ENCODE measurements at regions not wholly inside any gene's neighbourhood (a gene's known extent, or its start where the extent isn't known, plus 50 kb on each side); places are given as distances from the start of the nearest gene placed in this dataset.

DNA sequence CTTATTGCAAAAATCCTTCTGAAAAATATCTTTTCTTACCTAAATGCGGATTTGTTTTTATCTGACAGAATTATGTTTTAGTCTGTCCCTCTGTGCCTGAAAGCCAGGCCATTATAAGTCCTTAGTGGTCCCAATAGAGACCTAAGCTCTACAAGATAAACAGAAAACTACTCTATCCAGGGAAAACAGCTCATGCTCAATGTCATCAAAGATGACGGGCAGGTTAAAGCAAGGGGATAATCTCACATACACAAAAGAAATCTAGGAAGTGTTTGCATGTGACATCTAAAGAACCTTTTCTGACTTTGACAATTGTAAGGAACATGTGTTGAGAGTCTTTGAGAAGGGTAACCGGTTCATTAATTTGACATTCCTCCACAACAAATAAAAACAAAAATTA lies 741.1 kb upstream of the ID2 start (continued):
- TF ChIP-seq CTCF (IDR thresholded peaks at IDR 0.05 in 2 of 3, conservative IDR thresholded peaks at IDR 0.05 in 1 of 3; ENCODE audit: borderline replicate concordance in 1 of 3, insufficient read depth in 1 of 3, low read depth in 2 of 3, low read length in 2 of 3): no peak

- no peaks in the 10 kb centered on the region for H3K36me3 ChIP-seq (ENCODE audit: control insufficient read depth in 1 of 2, insufficient read depth in 2 of 2, low read length in 2 of 2)
These were observed 738.4 kb upstream of the ID2 start for GRCh38 chr2:7943446-7943845.

More at GRCh38 chr2:7943446-7943845, 738.4 kb upstream of the ID2 start:
- no peak overlapping the region for H3K9ac ChIP-seq (ENCODE audit: low read length)
- H3K79me2 ChIP-seq (ENCODE audit: insufficient read depth, low read length): no peaks in the 10 kb centered on the region
- H3K27me3 ChIP-seq (ENCODE audit: insufficient read depth, low read length): peaks cover 39% of the 10 kb centered on the region
- no peaks in the 10 kb centered on the region for H4K20me1 ChIP-seq (ENCODE audit: insufficient read depth)
- no peaks in the 10 kb centered on the region for H3K9me2 ChIP-seq (ENCODE audit: insufficient read depth)
- RAD21 ChIA-PET (ENCODE audit: low non-redundant PET in 1 of 2, low total read pairs in 2 of 2, uncharacterized antibody in 2 of 2, unreplicated experiment in 2 of 2): no interaction called here
- BruUV-seq (replicated peaks): no TSS peak
- TF ChIP-seq POLR2A (IDR thresholded peaks at IDR 0.05; ENCODE audit: borderline replicate concordance, extremely low read depth, insufficient read depth, insufficient read length): no peak
- TF ChIP-seq EGR1 (IDR thresholded peaks at IDR 0.05; ENCODE audit: low read depth): no peak
- no peak for TF ChIP-seq SP1 (IDR thresholded peaks at IDR 0.05; ENCODE audit: low read depth)
- TF ChIP-seq CTCF (IDR thresholded peaks at IDR 0.05 in 2 of 3, conservative IDR thresholded peaks at IDR 0.05 in 1 of 3; ENCODE audit: borderline replicate concordance in 1 of 3, insufficient read depth in 1 of 3, low read depth in 2 of 3, low read length in 2 of 3): no peak
- TF ChIP-seq ELF1 (IDR thresholded peaks at IDR 0.05; ENCODE audit: borderline replicate concordance, low read depth): no peak
- no peak for TF ChIP-seq ZNF274 (IDR thresholded peaks at IDR 0.05; ENCODE audit: low read depth, low read length)
- TF ChIP-seq, protein P1, sequence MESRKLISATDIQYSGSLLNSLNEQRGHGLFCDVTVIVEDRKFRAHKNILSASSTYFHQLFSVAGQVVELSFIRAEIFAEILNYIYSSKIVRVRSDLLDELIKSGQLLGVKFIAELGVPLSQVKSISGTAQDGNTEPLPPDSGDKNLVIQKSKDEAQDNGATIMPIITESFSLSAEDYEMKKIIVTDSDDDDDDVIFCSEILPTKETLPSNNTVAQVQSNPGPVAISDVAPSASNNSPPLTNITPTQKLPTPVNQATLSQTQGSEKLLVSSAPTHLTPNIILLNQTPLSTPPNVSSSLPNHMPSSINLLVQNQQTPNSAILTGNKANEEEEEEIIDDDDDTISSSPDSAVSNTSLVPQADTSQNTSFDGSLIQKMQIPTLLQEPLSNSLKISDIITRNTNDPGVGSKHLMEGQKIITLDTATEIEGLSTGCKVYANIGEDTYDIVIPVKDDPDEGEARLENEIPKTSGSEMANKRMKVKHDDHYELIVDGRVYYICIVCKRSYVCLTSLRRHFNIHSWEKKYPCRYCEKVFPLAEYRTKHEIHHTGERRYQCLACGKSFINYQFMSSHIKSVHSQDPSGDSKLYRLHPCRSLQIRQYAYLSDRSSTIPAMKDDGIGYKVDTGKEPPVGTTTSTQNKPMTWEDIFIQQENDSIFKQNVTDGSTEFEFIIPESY (IDR thresholded peaks at IDR 0.05; ENCODE audit: extremely low read depth, insufficient replicate concordance, low read length): no peak
- TF ChIP-seq ATF3 (IDR thresholded peaks at IDR 0.05): no peak
- TF ChIP-seq RAD21 (IDR thresholded peaks at IDR 0.05; ENCODE audit: low read depth): no peak
- no peak for TF ChIP-seq FOSL1 (IDR thresholded peaks at IDR 0.05; ENCODE audit: low read depth)
- TF ChIP-seq SRF (IDR thresholded peaks at IDR 0.05; ENCODE audit: low read depth): no peak
- TF ChIP-seq TCF7L2 (IDR thresholded peaks at IDR 0.05; ENCODE audit: borderline replicate concordance, extremely low read depth, insufficient read depth, insufficient read length): no peak
- TF ChIP-seq ZFX (IDR thresholded peaks at IDR 0.05): no peak
- TF ChIP-seq, protein P2, sequence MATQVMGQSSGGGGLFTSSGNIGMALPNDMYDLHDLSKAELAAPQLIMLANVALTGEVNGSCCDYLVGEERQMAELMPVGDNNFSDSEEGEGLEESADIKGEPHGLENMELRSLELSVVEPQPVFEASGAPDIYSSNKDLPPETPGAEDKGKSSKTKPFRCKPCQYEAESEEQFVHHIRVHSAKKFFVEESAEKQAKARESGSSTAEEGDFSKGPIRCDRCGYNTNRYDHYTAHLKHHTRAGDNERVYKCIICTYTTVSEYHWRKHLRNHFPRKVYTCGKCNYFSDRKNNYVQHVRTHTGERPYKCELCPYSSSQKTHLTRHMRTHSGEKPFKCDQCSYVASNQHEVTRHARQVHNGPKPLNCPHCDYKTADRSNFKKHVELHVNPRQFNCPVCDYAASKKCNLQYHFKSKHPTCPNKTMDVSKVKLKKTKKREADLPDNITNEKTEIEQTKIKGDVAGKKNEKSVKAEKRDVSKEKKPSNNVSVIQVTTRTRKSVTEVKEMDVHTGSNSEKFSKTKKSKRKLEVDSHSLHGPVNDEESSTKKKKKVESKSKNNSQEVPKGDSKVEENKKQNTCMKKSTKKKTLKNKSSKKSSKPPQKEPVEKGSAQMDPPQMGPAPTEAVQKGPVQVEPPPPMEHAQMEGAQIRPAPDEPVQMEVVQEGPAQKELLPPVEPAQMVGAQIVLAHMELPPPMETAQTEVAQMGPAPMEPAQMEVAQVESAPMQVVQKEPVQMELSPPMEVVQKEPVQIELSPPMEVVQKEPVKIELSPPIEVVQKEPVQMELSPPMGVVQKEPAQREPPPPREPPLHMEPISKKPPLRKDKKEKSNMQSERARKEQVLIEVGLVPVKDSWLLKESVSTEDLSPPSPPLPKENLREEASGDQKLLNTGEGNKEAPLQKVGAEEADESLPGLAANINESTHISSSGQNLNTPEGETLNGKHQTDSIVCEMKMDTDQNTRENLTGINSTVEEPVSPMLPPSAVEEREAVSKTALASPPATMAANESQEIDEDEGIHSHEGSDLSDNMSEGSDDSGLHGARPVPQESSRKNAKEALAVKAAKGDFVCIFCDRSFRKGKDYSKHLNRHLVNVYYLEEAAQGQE (IDR thresholded peaks at IDR 0.05; ENCODE audit: low read depth): no peak
- TF ChIP-seq EZH2 (IDR thresholded peaks at IDR 0.05): no peak
- no peak overlapping the region for H3K4me3 ChIP-seq (replicated peaks in 1 of 2; ENCODE audit: low read depth in 1 of 2, low read length in 2 of 2)
- POLR2A ChIA-PET: no interaction called here
- no peaks in the 10 kb centered on the region for H3K4me1 ChIP-seq (ENCODE audit: control insufficient read depth in 1 of 2, insufficient read depth in 2 of 2, low read length in 2 of 2)
- ATAC-seq (peak; percentile 47; the same call in 1 of the 2 replicates), DNase-seq (ENCODE audit: low read depth, low spot score) (no peak)
- intact Hi-C loops (cut with micrococcal nuclease): no loop called here
- no peaks in the 10 kb centered on the region for H3K9me3 ChIP-seq (ENCODE audit: control insufficient read depth in 1 of 2, insufficient read depth in 1 of 2, low read depth in 1 of 2, low read length in 2 of 2)
- CTCF ChIA-PET: no interaction called here
- H3K27ac ChIP-seq (ENCODE audit: low read depth, low read length): no peak overlapping the region
- H3K4me2 ChIP-seq (ENCODE audit: low read length): no peak overlapping the region
- H2AFZ ChIP-seq (ENCODE audit: low read depth, low read length, poor library complexity, severe bottlenecking): no peak overlapping the region
